ENCODE measurements at regions not wholly inside any gene's neighbourhood (a gene's known extent, or its start where the extent isn't known, plus 50 kb on each side); places are given as distances from the start of the nearest gene placed in this dataset.

- Histone ChIP-seq H3K27ac (replicated peaks) (no peak overlapping the region), H3K27me3 (ENCODE audit: insufficient read depth, poor library complexity, severe bottlenecking) (no peaks in the 10 kb centered on the region), H3K4me3 (replicated peaks; ENCODE audit: insufficient read depth, low read length) (no peak overlapping the region)
- TF ChIP-seq CTCF (IDR thresholded peaks at IDR 0.05; ENCODE audit: insufficient read depth, low read length), result no peak
- TF ChIP-seq SPI1 (IDR thresholded peaks at IDR 0.05; ENCODE audit: borderline replicate concordance, low read depth), result no peak
- no peak for TF ChIP-seq POLR2AphosphoS5 (IDR thresholded peaks at IDR 0.05; ENCODE audit: low read depth)
- no peak for TF ChIP-seq REST (IDR thresholded peaks at IDR 0.05; ENCODE audit: insufficient replicate concordance, low read depth)
- TF ChIP-seq GABPA (IDR thresholded peaks at IDR 0.05; ENCODE audit: low read depth), result no peak
- no peak for DNase-seq (ENCODE audit: low read depth in 1 of 2, low spot score in 1 of 2)
Measured at GRCh38 chr11:29530961-29531360, 485.9 kb downstream of the KCNA4 start.

- Histone ChIP-seq H3K27me3 (ENCODE audit: insufficient read depth, poor library complexity, severe bottlenecking) (no peaks in the 10 kb centered on the region), H3K27ac (replicated peaks) (peak overlapping the region; percentile 62), H3K4me3 (replicated peaks; ENCODE audit: insufficient read depth, low read length) (no peak overlapping the region)
- TF ChIP-seq CTCF (IDR thresholded peaks at IDR 0.05; ENCODE audit: insufficient read depth, low read length) (peak; percentile 81), POLR2AphosphoS5 (IDR thresholded peaks at IDR 0.05; ENCODE audit: low read depth) (peak; percentile 84), GABPA (IDR thresholded peaks at IDR 0.05; ENCODE audit: low read depth) (peak; percentile 53), SPI1 (IDR thresholded peaks at IDR 0.05; ENCODE audit: borderline replicate concordance, low read depth) (peak; percentile 59; the same call in 1 of the 2 replicates), REST (IDR thresholded peaks at IDR 0.05; ENCODE audit: insufficient replicate concordance, low read depth) (no peak)
- peak; percentile 91 to 98 for DNase-seq (ENCODE audit: low read depth in 1 of 2, low spot score in 1 of 2)
Measured at GRCh38 chr11:29527391-29527936, 489.4 kb downstream of the KCNA4 start.

GRCh38 chr11:29518389-29519174 is 498.2 kb downstream of the KCNA4 start:
- DNase-seq (ENCODE audit: low read depth in 1 of 2, low spot score in 1 of 2), result peak; percentile 75 to 95
- H3K27ac ChIP-seq (replicated peaks), result peak overlapping the region; percentile 71
- H3K27me3 ChIP-seq (ENCODE audit: insufficient read depth, poor library complexity, severe bottlenecking), result no peaks in the 10 kb centered on the region
- no peak for TF ChIP-seq GABPA (IDR thresholded peaks at IDR 0.05; ENCODE audit: low read depth)
- no peak for TF ChIP-seq REST (IDR thresholded peaks at IDR 0.05; ENCODE audit: insufficient replicate concordance, low read depth)
- peak; percentile 78 for TF ChIP-seq POLR2AphosphoS5 (IDR thresholded peaks at IDR 0.05; ENCODE audit: low read depth)
- TF ChIP-seq CTCF (IDR thresholded peaks at IDR 0.05; ENCODE audit: insufficient read depth, low read length), result peak; percentile 73
- peak; percentile 40; the same call in 1 of the 2 replicates for TF ChIP-seq SPI1 (IDR thresholded peaks at IDR 0.05; ENCODE audit: borderline replicate concordance, low read depth)
- no peak overlapping the region for H3K4me3 ChIP-seq (replicated peaks; ENCODE audit: insufficient read depth, low read length)

Measured in HL-60 (cell line).